GM12878 (cell line): ENCODE measurements at regions not wholly inside any gene's neighbourhood (a gene's known extent, or its start where the extent isn't known, plus 50 kb on each side); places are given as distances from the start of the nearest gene placed in this dataset.

Source experiments
- ATAC-seq: fragments of 200-7000 bp; cut with Tn5 transposase; 3 replicates; pipeline ENCODE4 v1.9.1; 2020; ENCODE audit warnings: mild to moderate bottlenecking, moderate library complexity
- BruUV-seq: library from RNA; stranded (reverse); fragments of 400-500 nt; replicated peaks from 2 replicates; lab custom pipeline; 2021; lab: Mats Ljungman, UMichigan
- CTCF ChIA-PET: fragments of 300-600 bp; sonication (Branson Sonifier 250); formaldehyde crosslinking; extraction: SDS; loops from one replicate; lab custom pipeline; 2021; ENCODE audit warnings: inconsistent platforms; lab: Yijun Ruan, JAX
- POLR2A ChIA-PET: fragments of 350-600 bp; formaldehyde crosslinking; extraction: SDS; loops from one replicate; lab custom pipeline; 2021; ENCODE audit warnings: inconsistent platforms; lab: Charles Lee
- RAD21 ChIA-PET: fragments of 300-600 bp; sonication (Branson Sonifier 250); formaldehyde crosslinking; loops from one replicate; lab custom pipeline; 2023; ENCODE audit warnings: antibody characterized with exemption; ENCODE audit not compliant: unreplicated experiment; lab: Charles Lee
- SMC1A ChIA-PET: fragments of 300-600 bp; sonication (Branson Sonifier 250); formaldehyde crosslinking; loops from one replicate; lab custom pipeline; 2023; ENCODE audit not compliant: unreplicated experiment, uncharacterized antibody; lab: Charles Lee
- DNase-seq: peaks from one replicate; pipeline ENCODE4 v3.0.0-alpha.2; 2011; ENCODE audit warnings: low read depth, low spot score
- FAIRE-seq: peaks from 3 replicates; lab custom pipeline; 2011; peaks lifted over from hg19 to GRCh38; lab: Jason Lieb, UNC
- H2AFZ ChIP-seq: 2 replicates; pipeline ENCODE4 v1.6.0; 2011; ENCODE audit warnings: low read depth, low read length, control low read depth; ENCODE audit not compliant: control insufficient read depth
- H3K27ac ChIP-seq: 2 replicates; pipeline ENCODE4 v1.5.1; 2011; ENCODE audit warnings: control low read depth; ENCODE audit not compliant: control insufficient read depth, insufficient read depth
- H3K27me3 ChIP-seq, 2 experiments: replicated peaks in 1 of 2; 2 replicates each; pipeline versions ENCODE4 v1.6.0 to v1.6.1; 2011; ENCODE audit warnings: low read length in 1 of 2; ENCODE audit not compliant: control insufficient read depth in 2 of 2, insufficient read depth in 2 of 2
- H3K36me3 ChIP-seq, 2 experiments: 2 replicates each; pipeline ENCODE4 v1.5.1; 2011; ENCODE audit warnings: low read length in 1 of 2; ENCODE audit not compliant: control insufficient read depth in 2 of 2, insufficient read depth in 2 of 2
- H3K4me1 ChIP-seq: 2 replicates; pipeline ENCODE4 v1.6.1; 2011; ENCODE audit warnings: mild to moderate bottlenecking, low read length, moderate library complexity, mixed read lengths; ENCODE audit not compliant: control insufficient read depth, insufficient read depth
- H3K4me2 ChIP-seq: 2 replicates; pipeline ENCODE4 v1.6.0; 2011; ENCODE audit warnings: control low read depth; ENCODE audit not compliant: control insufficient read depth, insufficient read depth
- H3K4me3 ChIP-seq: fragments of 200-600 bp; sonication (generic); 2 replicates; pipeline ENCODE4 v1.5.1; 2016
- H3K79me2 ChIP-seq: 2 replicates; pipeline ENCODE4 v1.6.0; 2011; ENCODE audit warnings: low read length; ENCODE audit not compliant: control insufficient read depth, insufficient read depth
- H3K9ac ChIP-seq: 2 replicates; pipeline ENCODE4 v1.8.0; 2011; ENCODE audit warnings: low read length, control low read depth, mixed read lengths; ENCODE audit not compliant: control insufficient read depth, insufficient read depth
- H3K9me3 ChIP-seq: replicated peaks from 3 replicates; pipeline ENCODE4 v1.5.1; 2011; ENCODE audit warnings: mild to moderate bottlenecking, low read length; ENCODE audit not compliant: control insufficient read depth, insufficient read depth
- H4K20me1 ChIP-seq: 2 replicates; pipeline ENCODE4 v1.6.0; 2011; ENCODE audit not compliant: control insufficient read depth, insufficient read depth
- ATF7 ChIP-seq: fragments of 450-650 bp; IDR thresholded peaks from 2 replicates; pipeline ENCODE4 v1.6.1; 2016; ENCODE audit warnings: low read depth, mild to moderate bottlenecking
- BACH1 ChIP-seq: fragments of 450-650 bp; IDR thresholded peaks from 2 replicates; pipeline ENCODE4 v1.6.1; 2017; ENCODE audit warnings: mild to moderate bottlenecking, borderline replicate concordance
- BCL11A ChIP-seq: IDR thresholded peaks from 2 replicates; pipeline ENCODE4 v1.6.1; 2011; ENCODE audit warnings: low read depth, low read length
- CBFB ChIP-seq: IDR thresholded peaks from 2 replicates; pipeline ENCODE4 v1.6.1; 2016; ENCODE audit warnings: antibody characterized with exemption, low read depth
- CHD4 ChIP-seq: fragments of 200-600 bp; sonication (generic); IDR thresholded peaks from 2 replicates; pipeline ENCODE4 v1.6.1; 2016; ENCODE audit warnings: mild to moderate bottlenecking
- DPF2 ChIP-seq: fragments of 450-650 bp; IDR thresholded peaks from 2 replicates; pipeline ENCODE4 v1.6.1; 2017; ENCODE audit warnings: mild to moderate bottlenecking
- IKZF2 ChIP-seq, 2 experiments: fragments of 450-650 bp; IDR thresholded peaks; 2 replicates each; pipeline ENCODE4 v1.6.1; 2017; ENCODE audit warnings: mild to moderate bottlenecking in 2 of 2, moderate library complexity in 2 of 2
- JUND ChIP-seq: IDR thresholded peaks from 2 replicates; pipeline ENCODE4 v1.6.1; 2012; ENCODE audit warnings: low read depth, mild to moderate bottlenecking, low read length, improper control_type of control experiment, moderate library complexity
- MEF2A ChIP-seq: IDR thresholded peaks from 2 replicates; pipeline ENCODE4 v1.6.1; 2011; ENCODE audit warnings: low read depth, mild to moderate bottlenecking, low read length, moderate library complexity; ENCODE audit not compliant: insufficient read depth
- MEF2B ChIP-seq: fragments of 450-650 bp; IDR thresholded peaks from 2 replicates; pipeline ENCODE4 v1.6.1; 2018; ENCODE audit warnings: mild to moderate bottlenecking, moderate library complexity; ENCODE audit not compliant: partially characterized antibody, poor library complexity, severe bottlenecking
- NFIC ChIP-seq: IDR thresholded peaks from 2 replicates; pipeline ENCODE4 v1.6.1; 2012; ENCODE audit warnings: low read depth, mild to moderate bottlenecking, inconsistent platforms, low read length, moderate library complexity
- PAX5 ChIP-seq: IDR thresholded peaks from 2 replicates; pipeline ENCODE4 v1.6.1; 2011; ENCODE audit warnings: low read depth, low read length, borderline replicate concordance
- POLR2AphosphoS2 ChIP-seq: IDR thresholded peaks from 2 replicates; pipeline ENCODE4 v1.6.1; 2011; ENCODE audit warnings: low read depth, mild to moderate bottlenecking, low read length, improper control_type of control experiment, moderate library complexity
- RUNX3 ChIP-seq: IDR thresholded peaks from 2 replicates; pipeline ENCODE4 v1.6.1; 2012; ENCODE audit warnings: low read length, inconsistent platforms
- TCF12 ChIP-seq: IDR thresholded peaks from 2 replicates; pipeline ENCODE4 v1.6.1; 2011; ENCODE audit warnings: low read depth, mild to moderate bottlenecking, low read length
- ZNF384 ChIP-seq: IDR thresholded peaks from 2 replicates; pipeline ENCODE4 v1.6.1; 2012; ENCODE audit warnings: low read depth, mild to moderate bottlenecking, low read length, improper control_type of control experiment, borderline replicate concordance
- WGBS: methylation state at CpG from one replicate; pipeline ENCODE4 v1.1.6; 2016; ENCODE audit warnings: low lambda C conversion rate; ENCODE audit not compliant: insufficient replicate concordance, insufficient coverage; ENCODE audit errors: missing lambda C conversion rate; 5-methylcytosine and 5-hydroxymethylcytosine counted together
- in situ Hi-C: fragments of 300-500 bp; cut with MboI; formaldehyde crosslinking; loops from 9 replicates; pipeline ENCODE4 v1.14.3; 2018; ENCODE audit warnings: mixed read lengths
- intact Hi-C: fragments of 100-400 bp; cut with micrococcal nuclease; formaldehyde crosslinking; loops from one replicate; pipeline ENCODE4 v1.14.2; 2022; ENCODE audit not compliant: unreplicated experiment
- TF ChIP-seq, protein P1 (sequence below): fragments of 450-650 bp; IDR thresholded peaks from 2 replicates; pipeline ENCODE4 v1.6.1; 2017; ENCODE audit warnings: mild to moderate bottlenecking, moderate library complexity
- TF ChIP-seq, protein P2 (sequence below): IDR thresholded peaks from 2 replicates; pipeline ENCODE4 v1.6.1; 2011; ENCODE audit warnings: borderline replicate concordance, low read depth, mild to moderate bottlenecking, moderate library complexity, low read length; ENCODE audit not compliant: insufficient read depth, poor library complexity, severe bottlenecking

DNA sequence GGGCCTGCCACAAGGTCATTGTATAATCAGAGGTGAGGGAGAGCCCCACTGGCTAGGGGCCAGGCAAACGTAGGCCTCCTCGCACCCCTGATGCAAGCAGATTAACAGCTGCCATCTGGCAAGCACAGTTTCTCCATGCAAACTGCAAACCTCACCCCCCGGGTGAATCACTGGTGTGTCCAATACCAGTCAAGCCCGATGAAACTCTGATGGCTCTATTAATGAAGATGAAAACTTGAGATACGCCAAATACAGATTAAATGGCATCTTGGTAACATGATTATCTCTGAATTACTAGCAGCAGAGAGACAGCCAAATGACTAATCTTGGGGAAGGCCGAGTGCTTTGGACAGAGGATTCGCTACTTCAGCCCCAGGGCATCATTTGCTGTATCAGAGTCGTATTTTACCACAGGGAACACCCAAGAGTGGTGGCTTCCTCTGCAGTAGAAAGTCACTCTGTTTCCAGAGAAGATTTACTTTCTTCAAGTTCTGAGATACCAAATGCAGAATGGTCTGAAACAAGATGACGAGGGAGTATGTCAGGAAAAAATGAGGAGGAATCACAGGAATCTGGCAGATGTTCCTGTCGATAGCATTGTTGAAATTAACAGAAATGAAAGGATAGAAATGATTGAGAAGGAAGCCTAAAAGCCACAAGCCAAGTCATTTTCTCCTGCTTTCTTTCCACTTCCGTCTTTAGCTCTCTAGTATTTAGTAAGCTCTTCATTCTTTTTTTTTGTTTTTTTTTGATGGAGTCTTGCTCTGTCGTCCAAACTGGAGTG lies 96.2 kb upstream of the NR2F2 start:
- in situ Hi-C loops, result no loop called here
- intact Hi-C loops, result loop anchor here (5.0 kb wide), 5 partner anchors 93 to 247 kb away; no protein-coding TSS in a partner anchor
- H3K4me1 ChIP-seq, result peaks cover 10% of the 10 kb centered on the region
- TF ChIP-seq DPF2 (peak; percentile 99), MEF2A (0 out of 2 replicates have a peak, but pooled peaks have one; percentile 26), TCF12 (0 out of 2 replicates have a peak, but pooled peaks have one; percentile 36), POLR2AphosphoS2 (no peak), CBFB (peak; percentile 77; the same call in 1 of the 2 replicates), IKZF2 (IDR thresholded peaks at IDR 0.05) (peak; percentile 96 to 97), CHD4 (no peak), MEF2B (peak; percentile 46), JUND (peak; percentile 63; the same call in 1 of the 2 replicates), RUNX3 (peak; percentile 97), ATF7 (0 out of 2 replicates have a peak, but pooled peaks have one; percentile 26), NFIC (peak; percentile 95), BACH1 (peak; percentile 85; the same call in 1 of the 2 replicates), ZNF384 (peak; percentile 68; the same call in 1 of the 2 replicates), PAX5 (peak; percentile 57; the same call in 1 of the 2 replicates), BCL11A (peak; percentile 98)
- TF ChIP-seq, protein P1, sequence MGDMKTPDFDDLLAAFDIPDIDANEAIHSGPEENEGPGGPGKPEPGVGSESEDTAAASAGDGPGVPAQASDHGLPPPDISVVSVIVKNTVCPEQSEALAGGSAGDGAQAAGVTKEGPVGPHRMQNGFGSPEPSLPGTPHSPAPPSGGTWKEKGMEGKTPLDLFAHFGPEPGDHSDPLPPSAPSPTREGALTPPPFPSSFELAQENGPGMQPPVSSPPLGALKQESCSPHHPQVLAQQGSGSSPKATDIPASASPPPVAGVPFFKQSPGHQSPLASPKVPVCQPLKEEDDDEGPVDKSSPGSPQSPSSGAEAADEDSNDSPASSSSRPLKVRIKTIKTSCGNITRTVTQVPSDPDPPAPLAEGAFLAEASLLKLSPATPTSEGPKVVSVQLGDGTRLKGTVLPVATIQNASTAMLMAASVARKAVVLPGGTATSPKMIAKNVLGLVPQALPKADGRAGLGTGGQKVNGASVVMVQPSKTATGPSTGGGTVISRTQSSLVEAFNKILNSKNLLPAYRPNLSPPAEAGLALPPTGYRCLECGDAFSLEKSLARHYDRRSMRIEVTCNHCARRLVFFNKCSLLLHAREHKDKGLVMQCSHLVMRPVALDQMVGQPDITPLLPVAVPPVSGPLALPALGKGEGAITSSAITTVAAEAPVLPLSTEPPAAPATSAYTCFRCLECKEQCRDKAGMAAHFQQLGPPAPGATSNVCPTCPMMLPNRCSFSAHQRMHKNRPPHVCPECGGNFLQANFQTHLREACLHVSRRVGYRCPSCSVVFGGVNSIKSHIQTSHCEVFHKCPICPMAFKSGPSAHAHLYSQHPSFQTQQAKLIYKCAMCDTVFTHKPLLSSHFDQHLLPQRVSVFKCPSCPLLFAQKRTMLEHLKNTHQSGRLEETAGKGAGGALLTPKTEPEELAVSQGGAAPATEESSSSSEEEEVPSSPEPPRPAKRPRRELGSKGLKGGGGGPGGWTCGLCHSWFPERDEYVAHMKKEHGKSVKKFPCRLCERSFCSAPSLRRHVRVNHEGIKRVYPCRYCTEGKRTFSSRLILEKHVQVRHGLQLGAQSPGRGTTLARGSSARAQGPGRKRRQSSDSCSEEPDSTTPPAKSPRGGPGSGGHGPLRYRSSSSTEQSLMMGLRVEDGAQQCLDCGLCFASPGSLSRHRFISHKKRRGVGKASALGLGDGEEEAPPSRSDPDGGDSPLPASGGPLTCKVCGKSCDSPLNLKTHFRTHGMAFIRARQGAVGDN, result 0 out of 2 replicates have a peak, but pooled peaks have one; percentile 11
- TF ChIP-seq, protein P2, sequence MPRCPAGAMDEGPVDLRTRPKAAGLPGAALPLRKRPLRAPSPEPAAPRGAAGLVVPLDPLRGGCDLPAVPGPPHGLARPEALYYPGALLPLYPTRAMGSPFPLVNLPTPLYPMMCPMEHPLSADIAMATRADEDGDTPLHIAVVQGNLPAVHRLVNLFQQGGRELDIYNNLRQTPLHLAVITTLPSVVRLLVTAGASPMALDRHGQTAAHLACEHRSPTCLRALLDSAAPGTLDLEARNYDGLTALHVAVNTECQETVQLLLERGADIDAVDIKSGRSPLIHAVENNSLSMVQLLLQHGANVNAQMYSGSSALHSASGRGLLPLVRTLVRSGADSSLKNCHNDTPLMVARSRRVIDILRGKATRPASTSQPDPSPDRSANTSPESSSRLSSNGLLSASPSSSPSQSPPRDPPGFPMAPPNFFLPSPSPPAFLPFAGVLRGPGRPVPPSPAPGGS, result peak; percentile 16

More for the DNA sequence above, 96.2 kb upstream of the NR2F2 start:
- CTCF ChIA-PET, result interaction anchor here (0.6 to 1.5 kb wide), 6 partner anchors 10 to 1119 kb away, joined by 3 to 7 read pairs (median 4); no protein-coding TSS in a partner anchor
- BruUV-seq, result no TSS peak
- H3K4me3 ChIP-seq, result no peak overlapping the region
- H3K9me3 ChIP-seq, result no peaks in the 10 kb centered on the region
- 0 out of 2 replicates have a peak overlapping the region, but pooled peaks have one; percentile 15 for H2AFZ ChIP-seq
- peak overlapping the region; percentile 4; the same call in 1 of the 2 replicates for H3K4me2 ChIP-seq
- no peaks in the 10 kb centered on the region for H3K36me3 ChIP-seq
- 6% methylated on average over 12 of the region's 12 CpGs for WGBS
- POLR2A ChIA-PET, result interaction anchor here (0.9 to 2.3 kb wide), 3 partner anchors 11 to 176 kb away, joined by 5 to 9 read pairs (median 6); no protein-coding TSS in a partner anchor
- SMC1A ChIA-PET, result interaction anchor here (0.7 to 3.6 kb wide), 11 partner anchors 9 to 196 kb away, joined by 3 to 13 read pairs (median 3); no protein-coding TSS in a partner anchor
- no peaks in the 10 kb centered on the region for H3K79me2 ChIP-seq
- RAD21 ChIA-PET, result interaction anchor here (1.1 to 2.6 kb wide), 7 partner anchors 10 to 246 kb away, joined by 3 to 10 read pairs (median 3); no protein-coding TSS in a partner anchor
- peak overlapping the region; percentile 57 for H3K27ac ChIP-seq
- no peak overlapping the region for H3K9ac ChIP-seq
- peak; percentile 66 for FAIRE-seq
- peak; percentile 58 for DNase-seq
- H3K27me3 ChIP-seq, result no peaks in the 10 kb centered on the region
- no peaks in the 10 kb centered on the region for H4K20me1 ChIP-seq
- peak; percentile 92 for ATAC-seq
